GM12865 (cell line): ENCODE measurements at regions not wholly inside any gene's neighbourhood (a gene's known extent, or its start where the extent isn't known, plus 50 kb on each side); places are given as distances from the start of the nearest gene placed in this dataset.

ENCODE experiments used
- DNase-seq: peaks from one replicate; pipeline ENCODE4 v3.0.0; 2010; ENCODE audit warnings: low read depth
- H3K4me3 ChIP-seq: 2 replicates; pipeline ENCODE4 v1.5.1; 2011; ENCODE audit warnings: mild to moderate bottlenecking, low read depth, low read length, control low read depth
- TF ChIP-seq, protein P1 (sequence below): IDR thresholded peaks from 2 replicates; pipeline ENCODE4 v1.5.1; 2011; ENCODE audit warnings: low read length, control low read depth, low read depth, inconsistent platforms; ENCODE audit not compliant: insufficient read depth; ENCODE audit errors: missing control alignments

DNA sequence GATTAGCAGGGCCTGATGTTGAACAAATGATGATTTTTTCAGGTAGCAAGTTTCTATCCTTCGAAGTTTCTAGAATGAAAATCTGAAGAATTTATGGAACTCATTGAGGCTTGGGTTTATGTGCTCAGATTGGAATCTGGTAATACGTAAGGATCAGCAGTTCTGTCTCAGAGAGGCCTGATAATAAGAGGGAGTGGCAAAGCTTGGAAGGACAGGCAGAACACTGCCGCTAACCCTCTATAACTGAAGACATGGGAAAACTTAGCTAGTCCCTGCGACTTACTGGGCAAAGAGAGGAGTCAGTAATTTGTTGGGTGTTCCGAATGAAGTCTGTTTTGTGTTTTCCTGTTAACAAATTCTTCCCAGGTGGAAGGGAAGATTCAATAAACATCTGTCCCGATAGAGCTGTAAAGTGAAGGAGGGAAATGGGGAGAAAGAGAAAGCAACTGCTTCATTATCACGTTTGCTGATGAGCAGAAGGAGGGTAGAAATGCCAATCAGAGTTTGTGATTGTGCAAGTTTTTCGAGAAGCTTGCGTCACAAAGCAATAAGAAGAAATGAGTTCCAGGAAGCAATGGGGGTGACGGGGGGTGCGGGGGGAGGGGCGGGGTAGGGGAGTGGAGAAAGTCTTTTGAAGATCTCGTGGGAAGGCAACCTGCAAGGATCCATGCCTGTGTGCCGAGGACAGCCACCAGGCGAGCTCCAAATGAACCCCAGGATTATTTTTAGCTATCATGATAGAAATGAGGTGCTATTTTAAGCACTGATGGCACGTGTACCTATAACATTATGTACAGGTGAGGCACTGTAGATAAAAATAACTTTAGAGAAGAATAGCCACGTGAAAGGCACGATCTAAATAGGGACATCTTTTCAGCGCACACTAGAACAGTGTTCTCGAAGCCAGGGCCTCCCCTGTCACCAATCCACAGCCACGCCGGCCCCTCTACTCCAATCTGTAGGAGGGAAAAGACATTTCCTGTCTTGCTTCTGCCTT lies 224.1 kb downstream of the FGF9 start:
- no peak for DNase-seq
- TF ChIP-seq, protein P1, sequence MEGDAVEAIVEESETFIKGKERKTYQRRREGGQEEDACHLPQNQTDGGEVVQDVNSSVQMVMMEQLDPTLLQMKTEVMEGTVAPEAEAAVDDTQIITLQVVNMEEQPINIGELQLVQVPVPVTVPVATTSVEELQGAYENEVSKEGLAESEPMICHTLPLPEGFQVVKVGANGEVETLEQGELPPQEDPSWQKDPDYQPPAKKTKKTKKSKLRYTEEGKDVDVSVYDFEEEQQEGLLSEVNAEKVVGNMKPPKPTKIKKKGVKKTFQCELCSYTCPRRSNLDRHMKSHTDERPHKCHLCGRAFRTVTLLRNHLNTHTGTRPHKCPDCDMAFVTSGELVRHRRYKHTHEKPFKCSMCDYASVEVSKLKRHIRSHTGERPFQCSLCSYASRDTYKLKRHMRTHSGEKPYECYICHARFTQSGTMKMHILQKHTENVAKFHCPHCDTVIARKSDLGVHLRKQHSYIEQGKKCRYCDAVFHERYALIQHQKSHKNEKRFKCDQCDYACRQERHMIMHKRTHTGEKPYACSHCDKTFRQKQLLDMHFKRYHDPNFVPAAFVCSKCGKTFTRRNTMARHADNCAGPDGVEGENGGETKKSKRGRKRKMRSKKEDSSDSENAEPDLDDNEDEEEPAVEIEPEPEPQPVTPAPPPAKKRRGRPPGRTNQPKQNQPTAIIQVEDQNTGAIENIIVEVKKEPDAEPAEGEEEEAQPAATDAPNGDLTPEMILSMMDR = no peak
- H3K4me3 ChIP-seq = no peak overlapping the region

DNA sequence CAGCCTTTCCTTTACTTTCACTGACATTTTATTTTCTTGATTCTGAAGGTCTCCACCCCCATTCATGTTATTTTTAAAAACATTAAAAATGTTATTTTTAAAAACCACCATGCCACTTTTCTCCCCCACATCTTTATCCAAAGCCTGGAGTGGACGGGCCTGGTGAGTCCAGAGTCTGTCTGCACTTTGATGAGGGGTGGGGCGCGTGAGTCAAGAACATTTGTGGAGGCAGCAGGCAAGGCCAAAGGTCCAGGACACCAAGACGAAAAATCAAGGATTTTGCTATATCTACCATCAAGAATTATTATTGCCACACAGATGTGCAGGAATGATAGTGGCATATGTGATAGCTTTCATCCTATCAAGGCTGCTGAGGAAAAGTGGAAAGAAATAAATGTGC lies 224.9 kb downstream of the FGF9 start:
- no peak overlapping the region for H3K4me3 ChIP-seq
- no peak for DNase-seq
- TF ChIP-seq, protein P1 = no peak

DNA sequence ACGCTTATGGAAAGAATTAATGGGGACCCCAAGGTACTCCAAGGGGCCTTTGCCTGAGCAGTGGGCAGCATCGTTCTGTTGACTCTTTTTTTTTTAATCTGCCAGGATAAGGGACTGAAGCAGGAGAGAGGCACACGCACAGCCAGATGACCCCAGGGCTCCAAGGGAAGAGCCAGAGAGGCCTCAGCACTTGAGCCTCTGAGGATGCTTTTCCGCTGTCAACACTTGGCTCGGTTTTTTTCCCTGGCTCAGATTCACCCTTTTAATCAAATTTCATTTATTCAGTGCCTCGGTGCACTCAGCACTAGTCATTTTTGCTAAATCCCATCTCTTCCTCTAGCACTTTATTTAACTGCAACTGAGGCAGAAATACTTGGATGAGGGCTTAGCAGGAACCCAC lies 226.3 kb downstream of the FGF9 start:
- TF ChIP-seq, protein P1 = no peak
- H3K4me3 ChIP-seq = no peak overlapping the region
- no peak for DNase-seq

DNA sequence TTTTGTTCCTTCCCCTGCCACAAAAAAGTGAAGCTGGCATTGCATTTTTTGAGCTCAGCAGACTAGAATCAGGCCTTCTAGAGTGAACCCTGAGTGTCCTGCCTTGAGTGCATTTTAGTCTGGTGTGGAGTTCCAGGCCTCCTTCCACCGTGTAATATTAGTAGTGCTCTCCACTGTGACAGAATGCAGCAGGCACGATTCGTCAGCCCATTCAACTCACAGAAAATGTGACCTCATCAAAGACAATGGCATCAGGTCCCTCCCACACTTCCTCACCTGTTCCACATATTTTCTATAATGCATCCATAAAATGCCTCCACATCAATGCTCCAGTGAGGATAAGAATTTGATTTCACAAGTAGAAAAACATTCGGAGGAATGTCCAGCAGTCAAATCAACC lies 227.6 kb downstream of the FGF9 start:
- TF ChIP-seq, protein P1 = no peak

DNA sequence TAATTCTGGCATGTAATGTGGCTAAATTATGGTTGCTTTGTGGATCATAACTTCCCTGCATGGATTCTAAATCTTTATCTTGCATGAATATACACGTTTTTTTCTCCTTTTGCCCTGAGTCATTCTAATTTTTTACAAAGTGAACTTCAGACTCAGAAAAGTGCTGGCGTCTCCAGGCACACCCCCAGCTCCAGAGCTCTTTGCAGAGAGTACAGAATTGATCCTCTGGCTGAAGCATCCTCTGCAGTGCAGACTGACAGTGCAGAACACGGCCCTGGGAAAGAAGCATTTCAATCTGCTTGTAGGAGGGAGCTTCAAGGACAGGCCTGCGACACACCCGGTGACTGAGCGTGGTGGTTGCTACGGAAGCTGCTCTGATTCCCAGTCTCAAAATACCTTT lies 228.1 kb downstream of the FGF9 start:
- DNase-seq = no peak
- no peak overlapping the region for H3K4me3 ChIP-seq
- TF ChIP-seq, protein P1 = no peak

More for the DNA sequence above, 227.6 kb downstream of the FGF9 start:
- no peak for DNase-seq
- no peak overlapping the region for H3K4me3 ChIP-seq

DNA sequence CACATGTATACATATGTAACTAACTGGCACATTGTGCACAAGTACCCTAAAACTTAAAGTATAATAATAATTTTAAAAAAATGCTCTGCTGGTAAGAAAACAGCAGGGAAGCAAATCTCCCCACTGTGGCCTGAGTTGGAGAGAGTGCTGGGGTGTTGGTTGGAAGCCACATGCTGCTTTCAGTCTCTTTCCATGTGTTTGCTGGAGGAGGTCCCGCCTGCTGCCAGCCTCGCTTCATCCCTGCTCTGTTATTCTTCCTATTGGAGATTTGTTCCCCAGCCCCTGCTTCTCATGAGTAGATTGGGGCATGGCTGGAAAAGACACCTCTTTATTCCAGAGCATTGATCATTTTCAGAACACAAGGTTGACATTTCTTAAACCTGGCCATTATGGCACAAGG lies 230.5 kb downstream of the FGF9 start:
- H3K4me3 ChIP-seq = no peak overlapping the region
- DNase-seq = no peak
- TF ChIP-seq, protein P1 = no peak
